GM12872 (cell line): ENCODE measurements at regions not wholly inside any gene's neighbourhood (a gene's known extent, or its start where the extent isn't known, plus 50 kb on each side); places are given as distances from the start of the nearest gene placed in this dataset.
A peak's percentile ranks its signal among the peaks of the same experiment; 100 is the strongest.

ENCODE experiments used
- CTCF ChIP-seq: IDR thresholded peaks from 3 replicates; pipeline ENCODE4 v1.5.1; 2011; ENCODE audit warnings: low read depth, mild to moderate bottlenecking, low read length, moderate library complexity; ENCODE audit not compliant: insufficient read depth

DNA sequence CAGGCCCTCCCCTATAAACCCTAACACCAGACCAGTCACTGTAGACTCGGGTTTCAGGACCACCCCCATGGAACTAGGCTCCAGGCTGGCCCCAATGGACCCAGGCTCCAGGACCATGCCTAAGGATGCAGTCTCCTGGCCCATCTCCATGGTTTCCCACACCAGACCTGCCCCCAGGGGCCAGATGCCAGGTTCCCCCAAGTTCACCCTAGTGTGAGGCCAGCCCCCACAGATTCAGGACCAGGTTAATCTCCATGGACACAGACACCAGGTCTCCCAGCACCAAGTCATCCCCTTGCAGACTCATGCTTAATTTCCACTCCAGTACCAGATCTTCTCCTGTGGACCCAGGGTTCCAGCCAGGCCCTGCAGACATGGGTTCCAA is 103.8 kb upstream of the LANCL2 start:
- TF ChIP-seq CTCF = no peak

DNA sequence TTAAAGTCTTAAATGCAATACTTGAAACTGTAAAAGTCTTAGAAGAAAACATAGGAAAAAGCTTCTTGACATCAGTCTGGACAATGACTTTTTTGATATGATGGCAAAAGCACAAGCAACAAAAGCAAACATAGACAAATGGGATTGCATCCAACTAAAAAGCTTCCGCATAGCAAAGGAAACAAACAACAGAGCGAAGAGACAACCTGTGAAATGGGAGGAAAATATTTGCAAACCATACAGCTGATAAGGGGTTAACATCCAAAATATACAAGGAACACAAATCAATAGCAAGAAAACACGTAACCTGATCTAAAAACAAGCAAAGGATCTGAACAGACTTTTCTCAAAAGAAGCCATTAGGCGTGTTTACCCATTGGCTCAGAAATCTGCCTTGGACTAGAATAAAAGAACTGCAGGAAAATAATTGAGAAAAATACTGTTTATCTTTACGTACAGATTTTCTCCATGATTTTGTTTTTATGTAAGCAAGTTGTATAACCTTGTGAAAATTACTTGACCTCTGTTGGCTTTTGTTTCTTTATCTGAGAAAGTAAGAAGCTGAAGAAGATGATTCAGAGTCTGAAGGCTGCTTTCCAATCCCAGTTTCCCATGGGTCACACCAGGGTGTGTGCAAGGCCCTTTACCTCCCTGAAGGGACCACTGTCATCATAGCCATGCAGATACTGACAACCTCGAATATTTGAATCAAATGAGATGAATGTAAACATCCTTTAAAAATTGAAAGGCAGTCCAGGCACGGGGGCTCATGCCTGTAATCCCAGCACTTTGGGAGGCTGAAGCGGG is 99.1 kb upstream of the LANCL2 start:
- no peak for TF ChIP-seq CTCF

DNA sequence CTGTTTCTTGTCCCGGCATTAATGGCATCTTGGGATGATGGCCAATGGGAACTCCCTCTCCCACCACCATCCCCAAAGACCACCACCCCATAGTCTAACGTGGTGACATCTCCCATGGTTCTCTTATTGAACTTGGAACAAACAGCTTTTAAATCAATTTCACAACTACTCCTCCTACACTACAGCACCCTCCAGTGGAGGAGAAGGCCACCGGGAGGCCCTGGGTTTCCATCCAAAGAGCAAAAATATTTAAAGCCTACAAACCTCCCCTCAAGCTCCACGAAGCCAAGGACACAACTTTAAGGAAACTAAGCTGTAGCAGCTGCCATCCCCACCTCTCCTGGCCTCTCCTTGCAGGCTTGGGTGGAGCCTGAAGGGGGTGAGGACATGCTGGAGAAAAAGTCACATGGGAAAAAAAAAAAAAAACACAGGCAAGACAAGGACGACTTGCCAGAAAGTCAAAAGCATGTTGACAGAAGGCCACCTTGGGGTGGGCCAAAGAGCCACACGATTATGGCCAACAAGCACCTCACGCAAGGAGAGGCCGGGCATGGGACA is 94.0 kb upstream of the LANCL2 start:
- peak; percentile 18; the same call in 1 of the 3 replicates for TF ChIP-seq CTCF

DNA sequence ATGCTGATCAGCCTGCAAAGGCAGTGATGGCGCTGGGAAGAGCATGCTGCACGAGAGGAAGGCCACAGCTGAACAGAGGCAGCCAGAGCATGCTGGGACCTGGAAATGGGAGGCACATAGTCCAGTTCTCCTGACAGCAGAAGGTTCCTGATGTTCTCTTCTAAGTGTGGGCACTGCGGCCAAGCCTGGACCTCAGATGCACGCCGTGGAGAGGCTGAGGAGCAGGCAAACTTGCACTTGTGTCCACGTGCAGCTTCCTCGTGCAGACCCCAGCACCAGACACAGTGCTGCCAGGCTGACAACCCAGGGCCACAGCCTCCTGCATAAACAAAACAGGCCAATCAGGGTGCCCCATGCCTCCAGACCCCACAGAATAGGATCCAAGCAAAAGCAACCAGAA is 93.5 kb upstream of the LANCL2 start:
- TF ChIP-seq CTCF = no peak

DNA sequence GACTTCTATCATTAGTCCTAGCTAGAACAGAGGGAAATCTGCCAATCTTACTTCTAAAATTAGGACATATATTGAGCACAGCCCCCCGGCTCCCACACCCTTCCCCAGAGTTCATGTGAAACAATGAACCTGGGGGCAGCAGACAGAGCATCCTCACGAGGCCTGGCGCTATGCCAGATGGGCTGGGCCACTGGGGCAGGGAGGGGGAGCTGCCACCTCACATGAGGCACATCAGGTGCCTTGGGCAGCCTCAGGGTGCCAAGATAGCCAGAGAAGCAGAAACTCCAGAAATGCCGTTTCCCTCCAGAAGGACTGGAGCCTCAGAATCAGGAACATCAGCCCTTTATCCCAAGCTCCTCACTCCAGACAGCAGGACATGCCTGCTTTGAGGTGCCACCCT is 92.8 kb upstream of the LANCL2 start:
- TF ChIP-seq CTCF = no peak

DNA sequence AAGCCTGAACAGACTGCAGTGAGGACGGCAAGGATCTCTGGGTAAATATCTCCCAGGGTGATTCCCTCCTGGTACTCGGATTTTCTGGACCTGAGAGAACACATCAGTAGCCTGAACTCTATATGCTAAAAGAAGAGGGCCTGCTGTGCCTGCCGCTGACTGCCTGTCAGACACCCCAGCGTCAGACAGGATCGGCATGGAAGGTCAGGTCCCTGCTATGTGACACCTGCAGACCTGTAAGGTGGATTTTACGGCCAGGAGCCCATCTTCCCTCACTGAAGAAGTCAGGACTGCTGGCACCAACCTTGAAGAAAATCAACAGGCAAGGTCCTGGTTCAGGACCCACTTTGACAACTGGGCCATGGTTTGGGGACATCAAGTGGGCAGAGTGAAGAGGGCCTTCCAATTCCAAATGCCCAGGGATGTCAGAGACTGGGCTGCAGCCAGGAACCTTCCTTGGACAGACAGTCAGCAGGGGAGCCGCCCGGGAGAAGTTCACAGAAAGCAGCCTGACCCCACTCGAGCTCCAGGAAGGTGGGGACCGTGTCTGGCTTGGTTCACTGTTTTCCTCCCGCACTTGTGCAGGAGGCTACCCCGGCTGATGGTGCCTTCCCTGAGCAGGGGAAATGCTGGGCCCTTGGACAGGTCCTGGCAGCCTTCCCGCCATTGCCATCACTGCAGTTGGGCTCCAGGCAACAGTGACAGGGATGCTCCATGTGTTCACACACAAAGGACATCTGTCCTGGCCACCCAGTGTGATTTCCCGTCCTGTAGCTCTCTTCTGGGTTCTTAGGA is 91.8 kb upstream of the LANCL2 start:
- TF ChIP-seq CTCF = no peak

DNA sequence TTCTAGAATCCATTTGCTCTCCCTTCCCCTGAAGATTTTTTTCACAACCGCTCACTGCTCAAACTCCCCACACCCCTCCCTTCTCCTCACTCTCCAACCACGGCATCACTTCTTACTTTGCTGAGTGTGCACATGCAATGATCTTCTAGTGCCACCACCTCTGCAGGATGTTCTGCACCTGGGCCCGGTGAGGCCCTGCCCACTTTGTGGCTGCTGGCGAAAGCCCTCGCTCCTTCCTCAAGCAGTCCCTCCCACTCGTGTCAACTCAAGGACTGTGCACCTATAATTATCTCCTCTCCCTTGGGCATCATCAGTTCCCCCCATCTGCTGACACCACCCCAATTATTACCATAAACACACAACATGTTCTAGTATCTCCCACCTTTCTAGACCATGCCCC is 91.0 kb upstream of the LANCL2 start:
- no peak for TF ChIP-seq CTCF
